H1 (cell line): ENCODE measurements at regions not wholly inside any gene's neighbourhood (a gene's known extent, or its start where the extent isn't known, plus 50 kb on each side); places are given as distances from the start of the nearest gene placed in this dataset.

Source experiments
- CBX5 ChIP-seq: fragments of 300-800, 300-1000 bp; sonication (generic); IDR thresholded peaks from 2 replicates; pipeline ENCODE4 v1.7.1; 2016; ENCODE audit warnings: antibody characterized with exemption, low read length, low read depth
- NRF1 ChIP-seq: IDR thresholded peaks from 2 replicates; pipeline ENCODE4 v1.6.1; 2011; ENCODE audit warnings: mild to moderate bottlenecking, low read depth, low read length, improper control_type of control experiment
- SIX5 ChIP-seq: IDR thresholded peaks from 2 replicates; pipeline ENCODE4 v1.6.1; 2011; ENCODE audit warnings: mild to moderate bottlenecking, low read depth, low read length
- SRF ChIP-seq: IDR thresholded peaks from 2 replicates; pipeline ENCODE4 v1.6.1; 2011; ENCODE audit warnings: mild to moderate bottlenecking, low read depth, low read length, moderate library complexity
- TCF12 ChIP-seq: IDR thresholded peaks from 2 replicates; pipeline ENCODE4 v1.6.1; 2011; ENCODE audit warnings: low read depth, mild to moderate bottlenecking, low read length
- TF ChIP-seq, protein P1 (sequence below), 3 experiments: IDR thresholded peaks; 1 replicate in 2 of 3; 2 replicates in 1 of 3; pipeline versions ENCODE4 v1.5.1 to v1.6.1; 2011; ENCODE audit warnings: low read length in 3 of 3, mild to moderate bottlenecking in 3 of 3, inconsistent platforms in 2 of 3, low read depth in 1 of 3, moderate library complexity in 1 of 3; ENCODE audit not compliant: insufficient read depth in 1 of 3; ENCODE audit errors: control extremely low read depth in 1 of 3
- TF ChIP-seq, protein P2 (sequence below): IDR thresholded peaks from 2 replicates; pipeline ENCODE4 v1.6.1; 2011; ENCODE audit warnings: low read length, improper control_type of control experiment

DNA sequence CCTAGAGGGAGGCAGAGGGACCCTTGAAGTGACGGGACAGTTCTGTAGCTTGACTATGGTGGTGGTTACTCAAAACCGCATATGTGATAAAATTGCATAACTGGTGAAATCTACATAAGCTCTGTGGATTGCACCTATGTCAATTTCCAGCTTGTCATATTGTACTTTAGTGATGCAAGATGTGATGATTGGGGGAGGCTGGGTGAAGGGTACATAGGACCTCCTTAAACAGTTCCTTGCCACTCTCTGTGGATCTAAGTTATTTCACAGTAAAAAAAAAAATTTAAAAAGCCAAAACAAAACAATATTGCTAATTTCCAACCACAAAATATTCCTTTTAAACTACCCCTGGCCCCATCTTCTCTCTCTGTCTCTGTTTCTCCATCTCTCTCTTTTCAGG lies 472.6 kb upstream of the SULF2 start:
- TF ChIP-seq CBX5 (no peak), TCF12 (no peak), SIX5 (no peak), NRF1 (no peak), SRF (no peak)
- TF ChIP-seq, protein P1, sequence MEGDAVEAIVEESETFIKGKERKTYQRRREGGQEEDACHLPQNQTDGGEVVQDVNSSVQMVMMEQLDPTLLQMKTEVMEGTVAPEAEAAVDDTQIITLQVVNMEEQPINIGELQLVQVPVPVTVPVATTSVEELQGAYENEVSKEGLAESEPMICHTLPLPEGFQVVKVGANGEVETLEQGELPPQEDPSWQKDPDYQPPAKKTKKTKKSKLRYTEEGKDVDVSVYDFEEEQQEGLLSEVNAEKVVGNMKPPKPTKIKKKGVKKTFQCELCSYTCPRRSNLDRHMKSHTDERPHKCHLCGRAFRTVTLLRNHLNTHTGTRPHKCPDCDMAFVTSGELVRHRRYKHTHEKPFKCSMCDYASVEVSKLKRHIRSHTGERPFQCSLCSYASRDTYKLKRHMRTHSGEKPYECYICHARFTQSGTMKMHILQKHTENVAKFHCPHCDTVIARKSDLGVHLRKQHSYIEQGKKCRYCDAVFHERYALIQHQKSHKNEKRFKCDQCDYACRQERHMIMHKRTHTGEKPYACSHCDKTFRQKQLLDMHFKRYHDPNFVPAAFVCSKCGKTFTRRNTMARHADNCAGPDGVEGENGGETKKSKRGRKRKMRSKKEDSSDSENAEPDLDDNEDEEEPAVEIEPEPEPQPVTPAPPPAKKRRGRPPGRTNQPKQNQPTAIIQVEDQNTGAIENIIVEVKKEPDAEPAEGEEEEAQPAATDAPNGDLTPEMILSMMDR (IDR thresholded peaks at IDR 0.05; ENCODE audit: control extremely low read depth in 1 of 3, insufficient read depth in 1 of 3, low read depth in 1 of 3, low read length in 3 of 3): no peak
- TF ChIP-seq, protein P2, sequence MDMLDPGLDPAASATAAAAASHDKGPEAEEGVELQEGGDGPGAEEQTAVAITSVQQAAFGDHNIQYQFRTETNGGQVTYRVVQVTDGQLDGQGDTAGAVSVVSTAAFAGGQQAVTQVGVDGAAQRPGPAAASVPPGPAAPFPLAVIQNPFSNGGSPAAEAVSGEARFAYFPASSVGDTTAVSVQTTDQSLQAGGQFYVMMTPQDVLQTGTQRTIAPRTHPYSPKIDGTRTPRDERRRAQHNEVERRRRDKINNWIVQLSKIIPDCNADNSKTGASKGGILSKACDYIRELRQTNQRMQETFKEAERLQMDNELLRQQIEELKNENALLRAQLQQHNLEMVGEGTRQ: no peak
